ENCODE measurements at regions not wholly inside any gene's neighbourhood (a gene's known extent, or its start where the extent isn't known, plus 50 kb on each side); places are given as distances from the start of the nearest gene placed in this dataset.

- no peak for TF ChIP-seq ZNF609 (CRISPR knock-in tag; IDR thresholded peaks at IDR 0.05; ENCODE audit: borderline replicate concordance)
- TF ChIP-seq ZNF775 (CRISPR knock-in tag; IDR thresholded peaks at IDR 0.05; ENCODE audit: borderline replicate concordance) = no peak
These were observed 896.4 kb downstream of the TDRD15 start (continued) for GRCh38 chr2:22020091-22020742.

- H3K79me2 ChIP-seq (ENCODE audit: insufficient read depth, low read length) = no peaks in the 10 kb centered on the region
- WGBS (ENCODE audit: low lambda C conversion rate) = 0% methylated on average over 2 of the region's 2 CpGs
- no peaks in the 10 kb centered on the region for H3K4me1 ChIP-seq (ENCODE audit: insufficient read depth, low read length)
- no peak overlapping the region for H3K4me3 ChIP-seq (replicated peaks in 1 of 3; ENCODE audit: insufficient read depth in 1 of 3, low read depth in 2 of 3, low read length in 3 of 3)
- H3K9ac ChIP-seq (ENCODE audit: insufficient read depth, low read depth, low read length) = no peak overlapping the region
- no peaks in the 10 kb centered on the region for H3K36me3 ChIP-seq (replicated peaks in 1 of 2; ENCODE audit: control insufficient read depth in 1 of 2, insufficient read depth in 2 of 2, low read length in 2 of 2)
- H2AFZ ChIP-seq (ENCODE audit: low read length) = no peak overlapping the region
- no peak overlapping the region for H3K27ac ChIP-seq (ENCODE audit: extremely low read length, insufficient read depth, low read length)
- DNase-seq (ENCODE audit: low spot score) = no peak
- no peaks in the 10 kb centered on the region for H3K27me3 ChIP-seq (ENCODE audit: control insufficient read depth in 1 of 2, insufficient read depth in 2 of 2, low read length in 2 of 2)
- H4K20me1 ChIP-seq (ENCODE audit: insufficient read depth, low read length) = no peaks in the 10 kb centered on the region
- H3K4me2 ChIP-seq (ENCODE audit: low read depth, low read length) = no peak overlapping the region
- no peak for ATAC-seq
- ChIA-PET POLR2A (no interaction called here), CTCF (ENCODE audit: low intra/inter-chr PET ratio, low total read pairs) (no interaction called here)
- H3K9me3 ChIP-seq (ENCODE audit: low read length) = no peaks in the 10 kb centered on the region
- in situ Hi-C loops (cut with HindIII; ENCODE audit: extremely low pct_ligation_motif_present, low pct_unique_long_range_greater_than_20kb) (no loop called here), intact Hi-C loops (cut with micrococcal nuclease; ENCODE audit: unreplicated experiment) (no loop called here)
- BruUV-seq (replicated peaks) = no TSS peak
- no peak for FAIRE-seq
- no peak for TF ChIP-seq ZNF839 (CRISPR knock-in tag; IDR thresholded peaks at IDR 0.05; ENCODE audit: borderline replicate concordance)
- TF ChIP-seq SIX4 (CRISPR knock-in tag; IDR thresholded peaks at IDR 0.05) = no peak
- no peak for TF ChIP-seq NKX3-1 (CRISPR knock-in tag; IDR thresholded peaks at IDR 0.05)
- TF ChIP-seq SP140L (CRISPR knock-in tag; IDR thresholded peaks at IDR 0.05; ENCODE audit: borderline replicate concordance) = no peak
- no peak for TF ChIP-seq HNRNPLL (IDR thresholded peaks at IDR 0.05; ENCODE audit: low read depth, low read length, poor library complexity, severe bottlenecking)
- no peak for TF ChIP-seq NCOR1 (IDR thresholded peaks at IDR 0.05; ENCODE audit: borderline replicate concordance, low read length)
- TF ChIP-seq RXRB (CRISPR knock-in tag; IDR thresholded peaks at IDR 0.05; ENCODE audit: borderline replicate concordance) = no peak
- no peak for TF ChIP-seq ZFP36 (IDR thresholded peaks at IDR 0.05; ENCODE audit: borderline replicate concordance, low read depth, low read length, partially characterized antibody)
- no peak for TF ChIP-seq ZFP36L2 (CRISPR knock-in tag; IDR thresholded peaks at IDR 0.05)
- TF ChIP-seq HBP1 (CRISPR knock-in tag; IDR thresholded peaks at IDR 0.05; ENCODE audit: low read depth) = no peak
- TF ChIP-seq MLXIP (CRISPR knock-in tag; IDR thresholded peaks at IDR 0.05; ENCODE audit: borderline replicate concordance) = no peak
These were observed 903.7 kb downstream of the TDRD15 start for GRCh38 chr2:22027345-22028005.

Data from HepG2 (cell line).